ENCODE measurements at regions not wholly inside any gene's neighbourhood (a gene's known extent, or its start where the extent isn't known, plus 50 kb on each side); places are given as distances from the start of the nearest gene placed in this dataset.

GRCh38 chr15:45854455-45855202 lies 219.8 kb downstream of the SQOR start:
- Histone ChIP-seq H3K36me3 (replicated peaks; ENCODE audit: insufficient read depth, low read length) (no peaks in the 10 kb centered on the region), H3K79me2 (ENCODE audit: low read length) (no peaks in the 10 kb centered on the region), H3K27ac (ENCODE audit: low read length) (no peak overlapping the region), H2AFZ (ENCODE audit: low read length) (no peak overlapping the region), H3K9me3 (replicated peaks; ENCODE audit: insufficient read depth, low read length) (no peaks in the 10 kb centered on the region), H3K4me2 (ENCODE audit: low read depth, low read length) (no peak overlapping the region), H3K9ac (ENCODE audit: low read length) (no peak overlapping the region), H3F3A (ENCODE audit: insufficient read depth, low read length) (no peaks in the 10 kb centered on the region), H3K4me1 (ENCODE audit: low read length) (no peaks in the 10 kb centered on the region), H4K20me1 (ENCODE audit: insufficient read depth, low read length) (no peaks in the 10 kb centered on the region), H3K27me3 (replicated peaks; ENCODE audit: insufficient read depth, low read length) (no peaks in the 10 kb centered on the region), H3K9me2 (replicated peaks; ENCODE audit: insufficient read depth, low read length) (no peaks in the 10 kb centered on the region), H3K4me3 (ENCODE audit: low read length) (no peak overlapping the region)
- no peak for TF ChIP-seq EZH2 (optimal IDR thresholded peaks at IDR 0.05; ENCODE audit: low read depth, low read length)
- no peak for TF ChIP-seq EZH2phosphoT487 (IDR thresholded peaks at IDR 0.05; ENCODE audit: low read length)
- no peak for TF ChIP-seq CTCF (IDR thresholded peaks at IDR 0.05; ENCODE audit: low read length)
- no peak for DNase-seq

GRCh38 chr15:45855210-45855906 lies 220.5 kb downstream of the SQOR start:
- H3K9me3 ChIP-seq (replicated peaks; ENCODE audit: insufficient read depth, low read length): no peaks in the 10 kb centered on the region
- H3K27ac ChIP-seq (ENCODE audit: low read length): no peak overlapping the region
- no peak for DNase-seq
- no peak overlapping the region for H3K4me3 ChIP-seq (ENCODE audit: low read length)
- no peaks in the 10 kb centered on the region for H3K36me3 ChIP-seq (replicated peaks; ENCODE audit: insufficient read depth, low read length)
- no peak overlapping the region for H2AFZ ChIP-seq (ENCODE audit: low read length)
- no peaks in the 10 kb centered on the region for H3K4me1 ChIP-seq (ENCODE audit: low read length)
- no peaks in the 10 kb centered on the region for H3F3A ChIP-seq (ENCODE audit: insufficient read depth, low read length)
- H3K4me2 ChIP-seq (ENCODE audit: low read depth, low read length): no peak overlapping the region
- no peaks in the 10 kb centered on the region for H3K79me2 ChIP-seq (ENCODE audit: low read length)
- H4K20me1 ChIP-seq (ENCODE audit: insufficient read depth, low read length): no peaks in the 10 kb centered on the region
- H3K27me3 ChIP-seq (replicated peaks; ENCODE audit: insufficient read depth, low read length): no peaks in the 10 kb centered on the region
- no peak overlapping the region for H3K9ac ChIP-seq (ENCODE audit: low read length)
- no peak for TF ChIP-seq CTCF (IDR thresholded peaks at IDR 0.05; ENCODE audit: low read length)
- TF ChIP-seq EZH2 (optimal IDR thresholded peaks at IDR 0.05; ENCODE audit: low read depth, low read length): no peak
- TF ChIP-seq EZH2phosphoT487 (IDR thresholded peaks at IDR 0.05; ENCODE audit: low read length): no peak
- no peaks in the 10 kb centered on the region for H3K9me2 ChIP-seq (replicated peaks; ENCODE audit: insufficient read depth, low read length)

DNA sequence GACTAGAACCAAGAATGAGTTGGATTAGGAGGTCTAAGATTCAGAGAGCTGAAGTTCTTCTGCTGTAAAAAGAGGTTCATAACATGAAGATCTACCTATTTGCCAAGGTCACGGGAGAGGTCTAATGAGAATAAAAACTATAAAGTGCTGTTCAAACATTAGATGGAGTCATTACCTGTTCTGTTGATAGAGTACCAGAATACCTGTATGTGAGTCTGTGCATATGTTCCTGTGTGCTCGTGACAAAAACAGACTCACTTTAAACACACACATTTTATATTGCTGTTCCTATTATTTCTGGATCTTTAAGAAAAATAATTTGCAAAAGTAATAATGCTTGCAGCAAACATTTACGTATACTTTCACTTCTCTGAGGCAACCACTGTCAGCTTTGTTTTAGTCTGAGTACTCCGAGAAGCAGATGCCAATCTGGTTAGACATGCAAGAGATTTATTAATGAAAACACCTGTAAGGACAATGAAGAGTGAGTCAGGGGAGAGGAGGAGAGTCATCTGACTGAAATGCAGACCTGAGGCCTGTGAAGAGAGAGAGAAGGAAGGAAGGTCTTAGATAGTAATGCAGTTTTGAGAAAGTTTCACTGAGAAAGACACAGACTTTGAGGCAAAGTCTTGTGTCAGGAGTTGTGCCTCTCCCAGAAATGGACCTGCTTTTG lies 221.2 kb downstream of the SQOR start:
- TF ChIP-seq CTCF (IDR thresholded peaks at IDR 0.05; ENCODE audit: low read length): no peak
- TF ChIP-seq EZH2phosphoT487 (IDR thresholded peaks at IDR 0.05; ENCODE audit: low read length): no peak
- no peak for TF ChIP-seq EZH2 (optimal IDR thresholded peaks at IDR 0.05; ENCODE audit: low read depth, low read length)
- Histone ChIP-seq H3K9me3 (replicated peaks; ENCODE audit: insufficient read depth, low read length) (no peaks in the 10 kb centered on the region), H3K27ac (ENCODE audit: low read length) (no peak overlapping the region), H3K9ac (ENCODE audit: low read length) (no peak overlapping the region), H3K36me3 (replicated peaks; ENCODE audit: insufficient read depth, low read length) (no peaks in the 10 kb centered on the region), H3K79me2 (ENCODE audit: low read length) (no peaks in the 10 kb centered on the region), H4K20me1 (ENCODE audit: insufficient read depth, low read length) (no peaks in the 10 kb centered on the region), H3K4me2 (ENCODE audit: low read depth, low read length) (no peak overlapping the region), H3K4me1 (ENCODE audit: low read length) (no peaks in the 10 kb centered on the region), H2AFZ (ENCODE audit: low read length) (no peak overlapping the region), H3K9me2 (replicated peaks; ENCODE audit: insufficient read depth, low read length) (no peaks in the 10 kb centered on the region), H3K27me3 (replicated peaks; ENCODE audit: insufficient read depth, low read length) (no peaks in the 10 kb centered on the region), H3F3A (ENCODE audit: insufficient read depth, low read length) (no peaks in the 10 kb centered on the region), H3K4me3 (ENCODE audit: low read length) (no peak overlapping the region)
- DNase-seq: no peak

All from MM.1S (cell line).